HG03280 (cell line): ENCODE measurements at regions not wholly inside any gene's neighbourhood (a gene's known extent, or its start where the extent isn't known, plus 50 kb on each side); places are given as distances from the start of the nearest gene placed in this dataset.
"Not testable (repeated sequence)": the region's sequence is repeated elsewhere in the genome, so short reads cannot be mapped to it uniquely, and the experiment has no call there.

Experiments used
- ATAC-seq: cut with Tn5 transposase; IDR thresholded peaks from one replicate; pipeline ENCODE4 v1.9.1; 2021; ENCODE audit warnings: mild to moderate bottlenecking, moderate library complexity; ENCODE audit not compliant: unreplicated experiment

DNA sequence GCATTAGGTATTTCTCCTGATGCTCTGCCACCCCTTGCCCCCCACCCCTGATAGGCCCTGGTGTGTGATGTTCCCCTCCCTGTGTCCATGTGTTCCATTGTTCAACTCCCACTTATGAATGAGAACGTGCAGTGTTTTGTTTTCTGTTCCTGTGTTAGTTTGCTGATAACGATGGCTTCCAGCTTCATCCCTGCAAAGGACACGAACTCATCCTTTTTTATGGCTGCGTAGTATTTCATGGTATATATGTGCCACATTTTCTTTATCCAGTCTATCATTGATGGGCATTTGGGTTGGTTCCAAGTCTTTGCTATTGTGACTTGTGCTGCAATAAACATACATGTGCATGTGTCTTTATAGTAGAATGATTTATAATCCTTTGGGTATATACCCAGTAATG is 109.7 kb upstream of the PITX1 start:
- ATAC-seq = not testable (repeated sequence)

DNA sequence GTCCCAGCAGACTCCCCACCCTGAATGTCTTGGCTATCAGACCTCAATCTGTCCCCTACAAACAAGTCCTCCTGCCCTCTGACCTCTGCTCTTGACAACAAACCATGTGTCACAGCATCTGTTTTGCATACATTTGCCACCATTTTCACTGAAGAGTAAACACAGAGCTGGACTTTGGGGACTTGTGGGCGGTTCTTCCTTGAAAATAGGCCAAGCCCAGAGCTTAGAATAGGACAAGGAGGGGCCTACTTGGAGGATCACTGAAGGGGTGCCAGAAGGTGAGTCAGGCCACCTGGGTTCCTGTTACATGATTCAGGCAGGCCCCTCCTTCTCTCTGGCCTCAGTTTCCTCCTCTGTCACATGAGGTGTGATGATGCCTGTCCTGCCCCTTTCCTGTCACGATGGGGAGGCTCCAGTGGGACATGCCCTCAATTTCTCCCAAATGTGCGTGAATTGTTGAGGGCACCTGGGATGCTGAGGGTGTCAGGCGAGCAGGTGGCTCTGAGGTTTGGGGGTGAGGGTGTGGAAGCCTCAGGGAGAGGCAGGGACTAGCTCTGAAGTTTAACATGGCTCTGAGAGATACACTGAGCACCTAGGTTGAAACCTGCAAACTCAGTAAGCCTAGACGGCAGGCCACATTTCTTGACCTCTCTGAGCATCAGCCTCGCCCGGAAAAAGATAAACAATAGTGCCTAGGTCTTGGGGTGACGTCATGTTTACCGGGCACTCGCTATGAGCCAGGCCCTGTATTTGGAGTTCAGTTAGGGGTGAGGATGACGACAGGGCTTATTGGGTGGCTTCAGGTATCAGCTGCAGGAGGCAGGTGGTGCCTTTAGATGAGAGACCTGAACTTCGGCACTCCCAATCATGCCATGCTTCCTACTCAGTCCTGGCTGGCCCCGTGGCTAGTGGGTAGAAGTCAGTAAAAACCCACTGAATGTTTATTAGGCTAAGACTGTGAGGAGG is 107.6 kb upstream of the PITX1 start:
- no peak for ATAC-seq

DNA sequence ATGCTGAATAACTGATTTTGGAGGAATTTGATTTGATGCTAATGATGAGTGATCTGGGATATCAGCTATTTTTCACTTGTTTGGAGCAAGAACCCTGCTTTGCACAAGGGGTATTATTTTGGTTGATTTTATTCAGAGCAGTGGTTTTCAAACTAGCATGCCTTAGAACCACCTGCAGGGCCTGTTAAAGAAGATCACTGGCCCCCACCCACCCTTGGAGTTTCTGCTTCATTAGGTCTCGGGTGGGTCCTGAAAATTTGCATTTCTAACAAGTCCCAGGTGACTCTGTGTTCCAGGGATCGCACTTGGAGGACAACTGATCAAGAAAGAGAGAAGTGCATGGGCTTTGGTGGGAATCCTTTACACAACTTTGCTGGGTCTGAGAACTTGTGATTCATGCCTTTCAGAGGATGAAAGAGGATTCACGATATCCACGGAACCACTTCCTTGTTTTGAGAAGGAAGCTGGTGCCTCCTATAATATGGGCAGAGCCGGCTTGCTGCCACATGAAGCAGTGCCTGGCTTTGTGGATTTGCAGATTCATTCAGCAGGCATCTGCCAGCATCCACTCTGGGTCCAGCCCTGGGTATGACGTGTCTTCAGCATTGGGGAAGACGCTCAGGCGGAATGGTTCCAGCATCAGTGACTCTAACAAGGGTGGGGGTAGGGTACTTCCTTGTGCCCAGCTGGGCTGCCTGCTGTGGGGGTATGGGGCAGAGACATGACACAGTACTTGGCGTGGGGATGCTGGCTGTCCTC is 106.6 kb upstream of the PITX1 start:
- no peak for ATAC-seq

DNA sequence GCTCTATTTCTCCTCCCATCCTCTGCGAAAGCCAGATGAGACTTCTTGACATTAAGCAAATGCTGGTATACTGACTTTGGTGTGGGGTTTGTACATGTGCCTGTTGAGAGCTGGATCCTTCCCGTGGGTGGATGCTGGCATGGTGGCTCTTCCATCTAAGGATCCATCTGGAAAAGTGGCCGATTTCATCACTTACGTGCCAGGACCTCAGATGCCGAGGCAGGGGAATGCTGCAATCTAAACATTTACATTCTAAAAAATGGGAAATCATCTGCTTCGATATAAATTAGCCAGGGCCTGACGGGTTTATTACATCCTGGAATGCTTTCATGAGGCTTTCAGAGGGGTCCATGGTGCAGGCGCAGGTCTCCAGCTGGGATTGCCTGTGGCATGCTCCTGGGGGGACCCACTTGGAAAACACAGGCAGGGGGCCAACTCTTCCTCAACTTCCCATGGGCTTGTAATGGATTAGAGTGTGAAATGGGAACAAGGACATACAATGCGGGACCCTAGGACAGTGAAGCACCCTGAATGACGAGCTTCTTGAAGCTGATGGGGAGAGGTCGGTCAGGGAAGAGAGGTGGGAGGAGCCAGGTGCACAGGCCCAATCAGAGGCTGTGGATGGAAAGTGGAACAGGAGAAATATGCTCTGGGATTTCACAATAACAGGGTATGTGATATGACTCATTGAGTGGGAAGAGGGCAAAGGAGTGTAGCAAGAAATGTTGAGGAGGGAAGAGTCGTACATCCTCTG is 105.5 kb upstream of the PITX1 start:
- no peak for ATAC-seq

DNA sequence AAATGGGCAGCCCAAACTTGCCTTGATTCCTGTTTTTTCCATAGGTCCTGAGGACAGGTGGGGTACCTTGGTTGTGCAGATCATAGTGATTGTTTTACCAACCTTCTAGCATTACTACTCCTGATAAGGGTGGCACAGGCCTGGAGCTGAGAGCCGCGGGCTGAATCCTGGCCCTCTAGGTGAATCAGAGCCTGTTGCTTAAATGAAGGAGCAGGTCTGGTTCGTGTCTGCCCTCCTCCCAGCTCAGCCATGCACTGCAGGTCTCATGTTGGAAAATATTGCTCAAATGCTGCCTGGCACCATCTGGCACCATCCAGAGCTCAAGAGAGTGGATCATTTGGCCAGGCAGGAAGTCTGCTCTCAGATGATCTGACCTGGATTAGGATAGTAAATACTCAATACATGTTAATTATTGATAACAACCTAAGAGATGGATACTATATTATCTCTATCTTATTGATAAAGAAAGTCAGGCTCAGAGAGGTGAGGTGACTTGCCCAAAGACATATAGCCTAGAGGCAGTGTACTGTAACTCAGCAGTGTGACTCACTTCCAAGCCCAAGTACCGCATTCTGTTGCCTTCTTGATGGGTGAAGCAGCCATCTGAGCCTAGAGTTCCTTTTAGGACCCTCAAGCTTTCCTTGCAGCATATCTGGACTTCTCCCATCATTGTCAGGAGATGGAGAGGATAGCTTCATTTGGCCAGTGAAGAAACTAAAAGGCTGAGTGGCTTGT is 104.3 kb upstream of the PITX1 start:
- ATAC-seq = no peak

DNA sequence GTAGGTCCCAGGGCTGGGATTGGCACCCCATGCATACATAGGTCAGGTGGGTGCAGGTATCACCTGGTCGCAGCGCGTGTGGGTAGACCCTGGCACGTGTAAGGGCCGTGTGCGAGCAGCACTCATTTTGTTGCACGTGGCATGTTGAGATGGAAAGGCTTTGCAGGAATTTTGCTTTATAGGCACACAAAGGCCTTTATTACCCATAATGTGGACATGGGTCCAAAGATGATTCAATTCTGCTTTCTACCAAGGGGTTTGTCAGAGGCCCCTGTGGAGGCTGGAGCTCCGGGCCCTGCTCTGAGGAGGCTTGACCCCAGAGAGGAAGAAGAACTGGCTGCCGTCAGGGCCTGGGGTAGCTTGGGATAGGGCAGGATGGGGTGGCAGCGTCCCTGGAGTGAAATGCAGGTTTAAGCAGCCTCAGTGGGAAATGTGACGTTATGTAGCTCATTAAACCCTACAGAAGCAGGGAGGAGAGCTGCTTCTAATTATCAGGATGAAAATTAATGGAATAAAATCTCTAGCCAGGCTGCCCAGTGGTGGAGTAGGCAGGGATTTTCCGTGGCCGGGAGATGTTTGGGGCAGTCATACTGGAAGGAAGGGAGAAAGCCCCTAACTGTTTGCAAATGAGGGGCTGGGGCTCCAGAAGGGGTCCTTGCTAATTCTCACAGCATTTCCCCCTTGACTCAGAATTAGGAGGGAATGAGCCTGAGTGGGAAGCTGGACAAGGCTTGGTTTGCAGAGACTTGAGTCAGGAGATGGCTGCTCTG is 103.3 kb upstream of the PITX1 start:
- ATAC-seq = no peak

DNA sequence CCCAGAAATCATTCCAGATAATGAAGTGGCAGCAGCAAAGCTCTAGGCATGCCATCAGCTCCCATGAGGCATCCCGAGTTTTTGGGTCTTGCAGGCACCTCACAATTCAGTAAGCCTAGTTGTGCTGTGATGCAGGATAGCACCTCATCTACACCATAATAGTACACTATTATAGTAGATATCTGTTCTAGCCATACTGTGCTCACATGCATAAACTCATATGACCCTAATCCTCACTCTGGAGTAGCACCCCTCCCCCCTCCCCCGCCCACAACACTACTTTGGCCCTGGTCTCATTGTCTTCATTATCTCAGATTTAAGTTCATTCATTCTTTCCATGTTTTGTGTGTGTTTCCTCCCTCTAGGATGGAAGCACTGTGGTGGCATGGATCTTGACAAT is 102.5 kb upstream of the PITX1 start:
- ATAC-seq = no peak

DNA sequence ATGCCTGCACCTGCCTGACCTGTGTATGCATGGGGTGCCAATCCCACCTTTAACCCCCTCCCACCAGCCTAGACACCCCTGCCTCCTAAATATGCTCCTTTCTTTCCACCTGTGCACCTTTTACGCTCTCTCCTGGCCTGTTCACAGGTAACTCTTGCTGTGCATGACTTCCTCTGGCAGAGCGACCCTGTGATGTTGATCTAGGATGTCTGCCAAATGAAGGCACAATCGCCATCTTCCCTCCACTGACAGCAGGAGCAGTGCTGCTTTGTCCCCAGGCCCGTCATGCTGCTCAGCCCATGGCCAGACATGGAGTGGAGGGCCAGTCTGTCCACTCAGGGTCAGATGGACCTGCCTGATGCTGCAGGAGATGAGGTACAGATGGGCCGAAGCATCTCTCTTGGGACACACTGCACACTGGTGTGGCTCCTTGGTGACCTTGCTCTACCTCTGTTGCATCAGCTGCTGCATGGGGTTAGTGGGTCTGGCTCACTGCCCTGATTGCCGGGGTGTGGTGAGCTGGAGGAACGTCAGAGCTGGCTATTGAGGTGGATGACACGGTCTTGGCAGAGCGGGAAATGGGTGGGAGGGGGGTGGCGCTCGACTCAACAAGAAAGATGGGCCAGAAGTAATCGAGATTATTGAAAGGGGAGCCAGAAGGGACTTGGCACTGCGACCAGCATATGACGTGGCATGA is 101.7 kb upstream of the PITX1 start:
- no peak for ATAC-seq

DNA sequence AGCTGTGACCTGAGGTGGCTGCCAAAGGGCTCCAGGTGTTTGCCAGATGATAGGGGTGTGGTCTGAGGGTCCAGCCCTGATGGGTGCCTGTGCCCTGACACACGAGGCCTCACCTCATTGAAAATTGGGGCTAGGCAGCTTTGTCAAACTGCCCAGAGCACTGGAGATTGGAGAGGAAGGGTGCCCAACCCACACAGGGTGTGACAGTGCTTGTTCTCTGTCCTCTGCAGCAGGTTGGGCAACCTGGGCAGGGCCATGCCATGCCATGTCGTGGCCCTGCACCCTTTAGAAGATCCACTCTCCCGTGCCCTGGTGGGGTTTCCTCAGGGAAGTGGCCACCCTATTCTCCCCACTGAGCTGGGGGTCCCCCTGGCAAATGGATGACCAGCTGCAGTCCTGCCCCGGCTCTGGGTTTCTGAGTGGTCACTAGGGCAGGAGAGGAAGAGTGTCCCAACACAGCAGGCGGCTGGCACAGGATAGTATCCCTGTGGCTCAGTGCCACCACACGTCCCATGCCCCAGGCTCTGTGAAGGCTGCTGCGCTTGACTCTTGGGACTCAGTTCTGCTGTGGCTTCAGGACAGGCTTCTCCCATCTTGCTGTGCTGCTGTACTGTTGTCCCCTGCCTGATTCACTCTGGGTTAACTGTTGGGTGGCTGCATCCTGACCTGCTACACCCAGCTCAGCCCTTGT is 100.8 kb upstream of the PITX1 start:
- ATAC-seq = no peak

DNA sequence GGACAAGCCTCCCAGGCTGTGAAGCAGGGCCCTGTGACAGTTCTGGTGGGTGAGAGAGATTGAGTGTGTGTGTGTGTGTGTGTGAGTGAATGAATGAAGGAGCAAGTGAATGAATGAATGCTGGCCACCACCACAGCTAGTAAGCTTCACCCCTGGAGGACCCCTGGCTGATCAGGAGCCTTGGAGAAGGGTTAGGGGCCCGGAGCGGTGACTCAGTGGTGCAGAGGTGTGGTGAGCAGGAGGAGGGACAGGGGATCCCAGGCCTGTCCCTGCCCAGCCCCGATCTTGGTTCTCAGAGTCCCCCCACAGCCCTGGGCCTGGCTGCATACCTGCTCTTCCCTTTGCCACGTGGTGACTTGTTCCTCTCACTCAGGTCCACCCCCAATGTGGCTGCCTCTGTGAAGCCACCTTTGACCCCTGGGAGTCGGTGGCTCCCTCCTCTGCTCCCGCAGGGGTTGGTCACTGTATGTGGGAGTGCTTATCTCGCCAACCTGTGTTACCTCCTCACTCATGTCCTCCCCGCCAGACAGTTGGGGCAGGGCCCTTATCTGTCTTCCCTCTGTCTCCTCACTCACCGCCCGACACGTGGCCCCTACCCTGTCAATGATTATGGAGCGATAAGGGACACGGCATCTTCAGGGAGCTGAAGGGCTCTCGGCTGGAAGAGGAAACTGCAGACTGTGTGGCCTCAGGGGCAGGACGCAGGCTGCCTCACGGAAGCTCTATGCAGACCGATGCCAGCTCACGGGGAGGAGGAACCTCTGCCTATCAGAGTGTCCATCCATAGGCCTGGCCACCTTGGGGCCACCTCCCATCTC is 99.9 kb upstream of the PITX1 start:
- no peak for ATAC-seq

DNA sequence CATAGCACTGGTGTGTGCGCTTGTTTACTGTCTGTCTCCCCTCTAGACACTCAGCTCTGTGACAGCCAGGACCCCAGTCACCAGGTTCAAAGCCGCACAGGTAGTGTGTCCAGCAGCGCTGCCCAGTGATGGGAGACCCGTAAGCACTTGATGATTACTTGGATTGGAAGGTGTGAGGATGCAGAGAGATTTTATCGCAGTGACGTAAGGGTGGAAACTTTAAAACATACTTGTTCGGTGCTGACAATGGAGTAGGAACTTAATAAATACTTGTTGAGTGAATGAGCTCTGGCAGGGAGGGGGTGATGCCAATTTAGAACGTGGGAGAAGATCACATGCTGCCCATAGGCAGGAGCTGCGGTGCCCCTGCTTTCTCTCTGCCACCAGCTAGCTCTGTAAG is 99.2 kb upstream of the PITX1 start:
- ATAC-seq = no peak

DNA sequence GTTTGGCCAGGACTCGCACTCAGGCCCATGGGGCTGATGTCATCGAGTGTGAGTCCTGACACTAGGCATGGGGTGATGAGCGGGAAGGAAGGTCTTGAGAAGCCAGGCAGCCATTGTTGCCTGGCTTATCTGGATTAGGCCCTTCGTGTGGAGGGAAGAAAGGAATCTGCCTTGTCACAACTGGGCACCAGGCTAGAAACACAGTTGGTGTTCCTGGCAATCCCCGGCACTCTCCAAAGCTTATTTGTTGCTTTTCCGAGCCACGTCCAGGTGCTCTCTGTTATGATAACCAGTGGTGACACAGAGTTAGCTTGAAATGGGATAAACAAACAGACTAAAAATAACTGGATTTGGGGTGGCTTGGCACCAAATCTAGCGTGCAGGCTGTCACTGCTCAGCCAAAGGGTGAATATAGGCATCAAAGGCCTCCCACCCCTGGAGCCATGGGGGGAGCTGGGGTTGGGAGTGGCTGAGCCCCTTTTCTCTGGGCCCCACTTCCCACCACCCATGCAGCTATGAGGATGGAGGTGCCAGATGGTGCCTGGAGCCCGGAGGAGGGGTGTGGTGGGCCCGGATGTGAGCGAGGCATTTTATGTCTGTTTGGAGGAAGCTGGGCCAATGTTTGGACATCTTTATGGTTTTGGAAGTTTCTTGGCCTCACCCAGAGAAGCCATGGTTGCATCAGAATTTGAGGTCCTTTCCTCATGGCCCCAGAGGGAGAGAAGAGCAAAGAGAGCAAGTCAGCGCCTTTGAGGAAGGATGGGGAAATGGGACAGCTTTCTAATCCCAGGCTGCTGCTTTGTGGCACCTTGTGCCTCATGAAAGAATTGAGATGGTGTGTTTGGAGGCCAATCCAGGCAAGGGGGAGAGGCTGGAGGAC is 98.0 kb upstream of the PITX1 start:
- no peak for ATAC-seq

DNA sequence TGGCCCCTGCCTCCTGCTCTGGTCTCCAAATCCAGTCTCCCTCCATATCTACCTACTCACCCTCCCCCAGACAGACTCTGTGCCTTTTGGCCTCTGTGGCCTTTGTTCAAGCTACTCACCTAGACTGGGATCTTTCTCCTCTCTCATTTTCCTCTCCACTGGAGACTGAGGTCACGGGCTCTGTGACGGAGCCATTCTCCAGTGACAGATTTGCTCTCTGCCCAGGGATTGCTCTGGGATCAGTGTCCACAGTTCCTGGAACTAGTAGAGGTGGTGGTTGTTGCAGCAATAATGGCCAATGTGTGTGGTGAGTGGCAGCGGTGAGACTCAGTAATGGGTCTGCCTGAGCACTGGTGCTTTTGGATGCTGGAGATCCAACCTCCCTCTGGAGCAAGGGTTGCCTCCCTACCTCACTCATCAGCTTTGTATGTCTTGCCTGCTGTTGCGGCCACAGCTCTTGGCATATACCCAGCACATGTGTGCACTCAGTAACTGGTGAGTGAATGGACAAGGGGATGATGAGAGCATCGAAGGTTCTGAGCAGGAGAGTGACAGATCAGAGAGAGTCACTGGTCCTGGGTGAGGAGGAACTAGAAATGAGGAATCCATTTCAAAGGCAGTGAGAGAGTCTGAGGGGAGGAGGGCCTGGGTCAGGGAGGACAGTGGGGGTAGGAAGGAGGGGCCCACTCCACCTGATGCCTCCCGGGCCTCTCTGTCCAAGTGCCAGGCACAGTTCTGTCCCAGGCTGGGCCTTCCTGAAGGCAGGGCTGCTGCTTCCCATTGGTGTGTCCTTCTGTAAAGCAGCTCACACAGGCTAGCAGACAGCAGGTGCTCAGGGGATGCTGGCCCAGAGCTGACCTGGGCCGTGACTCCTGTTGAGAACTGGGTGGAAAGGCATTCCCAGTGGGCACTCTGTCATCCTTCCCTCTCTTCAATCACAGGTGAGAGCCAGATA is 96.5 kb upstream of the PITX1 start:
- no peak for ATAC-seq

DNA sequence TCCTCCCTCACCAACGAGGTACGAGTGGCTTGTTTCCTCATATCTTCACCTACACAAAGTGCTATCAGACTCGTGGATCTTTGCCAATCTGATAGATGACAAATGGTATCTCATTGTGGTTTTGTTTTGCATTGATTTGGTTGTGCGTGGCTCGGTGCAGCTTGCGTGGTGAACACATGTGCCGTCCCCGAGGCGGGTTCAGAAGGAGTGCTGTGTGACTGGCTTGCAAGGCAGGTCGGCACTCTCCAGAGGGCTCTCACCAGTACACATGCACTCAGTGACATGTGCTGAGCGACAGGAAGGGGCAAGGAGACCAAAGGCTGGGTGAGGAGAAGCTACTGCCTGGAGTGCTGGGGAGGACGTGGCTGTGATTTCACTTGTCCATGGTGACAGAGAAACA is 95.3 kb upstream of the PITX1 start:
- no peak for ATAC-seq

DNA sequence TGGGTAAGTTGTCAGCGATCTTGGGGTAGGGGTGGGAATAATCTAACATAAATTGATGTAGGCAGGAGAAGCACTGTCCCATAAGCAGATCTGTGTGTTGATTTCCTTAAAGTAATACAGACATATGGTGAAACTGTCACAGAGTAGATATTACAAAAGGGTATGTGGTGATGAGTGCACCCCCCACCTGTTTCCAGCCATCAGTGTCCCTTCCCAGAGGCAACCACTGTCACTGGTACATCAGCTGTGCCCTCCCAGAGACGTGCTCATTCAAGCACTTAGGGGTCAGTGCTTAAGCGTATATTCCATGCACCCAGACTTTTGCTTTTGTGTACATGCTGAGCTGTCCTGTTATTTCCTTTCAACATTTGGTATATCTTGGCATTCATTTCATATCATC is 94.3 kb upstream of the PITX1 start:
- ATAC-seq = no peak
